Body of pancreas (tissue), 4 donors: ENCODE measurements at regions not wholly inside any gene's neighbourhood (a gene's known extent, or its start where the extent isn't known, plus 50 kb on each side); places are given as distances from the start of the nearest gene placed in this dataset.

Experiments
- CTCF ChIP-seq, 7 experiments: fragments of 450-650 bp in 4 of 7; fragments of 200-600 bp in 3 of 7; sonication (generic) in 3 of 7; IDR thresholded peaks; one replicate each; pipeline ENCODE4 v1.5.1; 2016 to 2019; ENCODE audit warnings: antibody characterized with exemption in 7 of 7
- POLR2A ChIP-seq, 3 donors: fragments of 450-650 bp; IDR thresholded peaks; one replicate each; pipeline ENCODE4 v1.6.1; 2016; ENCODE audit warnings: antibody characterized with exemption in 3 of 3, mild to moderate bottlenecking in 2 of 3

- TF ChIP-seq POLR2A (IDR thresholded peaks at IDR 0.05) (no peak), CTCF (IDR thresholded peaks at IDR 0.05) (no peak)
Observed at GRCh38 chr3:5366746-5367145, 179.2 kb downstream of the EDEM1 start.
